NCI-H82 treated with DMSO at 0.1 percent for 48 hours (cell line): ENCODE measurements at regions not wholly inside any gene's neighbourhood (a gene's known extent, or its start where the extent isn't known, plus 50 kb on each side); places are given as distances from the start of the nearest gene placed in this dataset.
"Not testable (repeated sequence)": the region's sequence is repeated elsewhere in the genome, so short reads cannot be mapped to it uniquely, and the experiment has no call there.

Source experiments
- DNase-seq: peaks from one replicate; lab custom pipeline; 2025; ENCODE audit not compliant: unreplicated experiment; lab: John Stamatoyannopoulos, UW

GRCh38 chr9:25284365-25284764, 393.9 kb downstream of the TUSC1 start:
- no peak for DNase-seq

DNA sequence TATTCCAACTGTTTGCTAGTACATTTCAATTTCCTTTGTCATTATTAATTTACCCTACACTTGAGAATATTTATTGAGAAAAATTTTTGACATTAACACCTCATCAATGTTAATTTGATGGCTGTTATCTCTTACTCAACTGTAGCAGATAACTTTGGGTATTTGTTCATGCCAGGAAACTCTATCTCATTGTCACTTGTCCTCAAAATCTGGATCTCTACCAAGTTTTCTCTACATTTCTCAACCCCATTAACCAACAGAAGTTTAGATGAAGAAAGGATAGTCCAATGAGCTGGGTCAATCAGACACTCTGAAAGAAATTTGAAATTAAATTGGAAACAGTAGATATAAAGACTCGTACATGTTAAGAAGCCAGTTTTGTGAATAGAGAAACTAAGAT, 395.3 kb downstream of the TUSC1 start:
- DNase-seq: no peak

- DNase-seq: no peak
Measured at GRCh38 chr9:25261445-25261844, 416.8 kb downstream of the TUSC1 start.

DNA sequence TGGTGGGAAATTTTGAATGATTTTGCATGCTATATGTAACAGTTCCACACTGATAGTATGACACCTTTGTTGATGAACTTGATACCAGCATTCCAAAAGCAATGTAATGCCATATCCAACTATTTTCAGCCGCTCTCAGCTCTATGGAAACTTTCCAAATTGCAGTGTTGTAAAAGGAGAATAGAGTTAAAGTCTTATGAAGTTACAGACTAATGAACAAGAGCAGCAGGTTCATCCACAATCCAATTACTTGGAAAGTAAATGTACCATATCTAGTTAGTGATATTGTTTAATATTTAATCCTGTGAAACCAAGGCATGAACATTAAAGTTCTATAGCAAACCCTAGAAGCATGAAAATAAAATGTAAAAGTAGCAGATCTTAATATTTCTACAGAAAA, 418.2 kb downstream of the TUSC1 start:
- no peak for DNase-seq

- DNase-seq: no peak
Measured at GRCh38 chr9:25255216-25255615, 423.0 kb downstream of the TUSC1 start.

GRCh38 chr9:25254051-25254450, 424.2 kb downstream of the TUSC1 start:
- DNase-seq: no peak

DNA sequence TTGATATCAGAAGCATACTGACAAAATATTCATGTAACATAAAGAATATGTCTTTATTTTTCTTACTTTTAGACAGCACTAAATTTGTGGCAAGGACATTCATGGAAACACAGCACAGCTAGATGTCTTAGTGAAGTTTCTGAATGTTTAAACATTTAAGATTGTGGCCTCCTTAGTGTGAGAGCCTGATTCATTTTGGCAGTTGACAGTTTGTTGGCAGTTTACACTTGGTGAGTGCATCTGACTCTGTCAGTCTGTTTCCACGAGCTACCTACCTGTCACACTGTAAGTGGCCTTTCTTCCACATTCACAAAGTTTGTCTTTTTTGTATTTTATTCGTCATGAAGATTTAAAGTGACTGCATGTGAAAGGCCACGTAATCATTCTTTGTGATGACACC, 436.8 kb downstream of the TUSC1 start:
- DNase-seq: no peak

DNA sequence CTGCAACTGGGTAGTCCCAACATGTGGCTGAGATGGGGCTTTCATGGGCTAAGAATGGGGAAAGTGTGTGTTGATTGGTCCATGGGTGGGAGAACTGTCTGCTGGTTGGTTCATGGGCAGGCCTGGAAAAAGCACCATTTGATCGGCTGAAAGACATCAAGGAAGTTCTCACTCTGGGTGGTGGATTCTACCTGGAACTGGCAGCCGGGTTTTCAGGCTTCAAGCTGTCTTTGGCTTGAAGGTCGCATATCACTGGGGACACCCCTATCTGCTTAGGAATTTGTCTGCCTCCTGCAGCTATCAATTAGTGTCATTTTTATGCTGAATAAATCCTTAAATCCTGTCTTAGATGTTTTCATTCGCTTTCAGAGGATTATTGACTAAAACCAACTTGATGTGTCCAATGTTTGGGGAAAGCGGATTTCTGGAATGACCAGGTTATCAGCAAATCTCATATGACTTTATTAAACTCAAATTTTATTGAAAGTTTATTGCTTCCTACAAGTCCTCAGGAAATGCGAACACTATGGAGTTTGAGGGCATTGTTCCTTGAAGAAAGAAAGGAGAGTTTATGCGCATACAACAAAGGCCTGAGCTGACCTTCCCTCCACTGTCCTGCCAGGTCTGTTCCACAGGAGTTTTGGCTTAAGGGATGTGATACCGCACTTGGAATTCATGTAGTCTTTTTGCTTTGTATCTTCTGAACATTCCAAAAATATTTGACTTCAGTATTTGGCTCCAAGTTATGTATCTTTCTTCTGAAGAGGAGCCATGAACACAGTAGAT, 451.1 kb downstream of the TUSC1 start:
- DNase-seq: no peak

- no peak for DNase-seq
Measured at GRCh38 chr9:25225938-25226760, 452.1 kb downstream of the TUSC1 start.

DNA sequence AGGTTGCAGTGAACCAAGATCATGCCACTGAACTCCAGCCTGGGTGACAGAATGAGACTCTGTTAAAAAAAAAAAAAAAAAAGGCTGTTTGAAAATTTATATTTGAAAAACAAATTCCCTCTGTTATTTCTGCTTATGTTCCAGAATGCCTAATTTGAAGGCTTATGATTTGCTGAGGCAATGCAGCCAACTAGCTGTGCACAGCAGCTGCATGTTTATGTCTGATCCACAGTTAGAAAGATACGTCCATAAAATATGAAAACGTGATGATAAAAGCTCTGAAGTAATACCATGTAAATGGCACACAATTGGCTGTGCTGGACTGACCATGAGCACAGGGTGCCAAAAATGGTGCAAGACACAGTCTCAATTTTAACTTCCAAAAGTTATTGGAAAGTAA, 453.2 kb downstream of the TUSC1 start:
- no peak for DNase-seq

DNA sequence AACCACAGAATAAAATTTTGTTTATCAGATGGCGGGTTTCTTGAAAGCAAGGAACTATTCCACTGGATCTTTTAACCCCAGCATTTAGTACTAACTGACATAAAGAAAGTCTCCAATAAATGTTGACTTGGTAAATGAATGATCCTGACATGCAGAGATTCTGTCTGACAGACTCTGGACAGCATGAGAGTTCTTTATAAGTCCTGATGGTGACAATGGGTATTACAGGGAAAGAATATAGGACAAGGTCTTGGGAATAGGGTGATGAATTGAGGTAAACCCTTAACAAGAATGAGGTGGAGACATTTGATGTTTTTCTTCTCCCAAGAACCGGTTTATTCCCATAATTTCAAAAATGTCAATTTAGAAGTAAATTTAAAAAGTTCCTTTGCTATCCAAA, 453.9 kb downstream of the TUSC1 start:
- no peak for DNase-seq

GRCh38 chr9:25212361-25212760, 465.9 kb downstream of the TUSC1 start:
- DNase-seq: no peak

- DNase-seq: no peak
Measured at GRCh38 chr9:25207402-25208195, 470.6 kb downstream of the TUSC1 start.

DNA sequence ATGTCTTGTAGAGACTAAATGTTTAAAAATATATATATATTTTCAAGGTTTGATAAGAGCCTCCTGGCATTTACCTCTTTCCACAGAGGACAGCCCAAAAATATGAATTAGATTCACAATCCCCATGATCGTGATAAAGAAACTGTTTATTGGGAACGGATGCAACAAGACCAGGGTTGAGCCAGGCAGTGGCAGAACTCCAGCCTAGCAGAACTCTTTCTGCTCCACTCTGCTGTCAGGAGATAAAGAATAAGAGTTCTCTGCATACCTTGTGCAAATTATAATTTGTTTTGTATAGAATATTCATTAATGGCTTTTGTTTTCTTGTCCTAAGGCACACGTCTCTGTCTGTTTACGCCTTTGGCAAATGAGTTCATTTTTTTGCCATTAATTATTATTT, 472.2 kb downstream of the TUSC1 start:
- no peak for DNase-seq

DNA sequence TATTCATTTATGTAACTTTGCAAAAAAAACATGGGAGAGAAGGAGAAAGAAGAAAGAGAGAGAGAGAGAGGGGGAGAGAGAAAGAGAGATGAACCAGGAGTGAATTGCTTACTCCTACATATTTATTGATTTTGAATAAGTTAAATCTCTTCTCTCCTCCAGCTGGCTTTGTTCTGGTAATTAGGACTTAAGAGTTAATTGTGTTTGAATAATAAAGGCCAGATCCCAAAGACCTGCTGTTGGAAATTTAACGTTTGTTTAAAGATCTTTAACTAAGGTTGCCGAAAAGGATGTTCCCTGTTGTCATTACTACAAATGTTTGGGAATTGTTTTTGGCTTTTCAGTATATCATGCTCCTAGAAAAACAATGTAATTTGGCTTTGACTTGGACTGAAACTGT, 473.0 kb downstream of the TUSC1 start:
- no peak for DNase-seq

DNA sequence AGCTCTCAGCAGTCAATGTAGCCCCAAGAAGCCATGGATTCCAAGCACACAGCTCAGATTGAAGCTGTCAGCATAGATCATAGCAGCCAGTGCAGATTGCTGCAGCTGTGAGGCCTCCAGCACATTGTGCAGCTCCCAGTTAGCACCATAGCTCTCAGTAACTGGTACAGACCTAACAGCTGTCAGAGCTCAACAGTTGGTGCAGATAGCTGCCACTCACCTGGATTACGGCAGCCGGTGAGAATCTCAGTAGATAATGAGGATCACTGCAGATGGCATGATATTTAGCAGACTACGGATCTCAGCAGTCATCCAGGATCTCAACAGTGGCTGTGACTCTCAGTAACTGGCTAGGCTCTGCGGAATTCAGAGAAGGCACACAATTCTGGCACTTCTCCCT, 500.4 kb downstream of the TUSC1 start:
- no peak for DNase-seq

GRCh38 chr9:25129537-25129936, 548.7 kb downstream of the TUSC1 start:
- DNase-seq: peak; percentile 24

- DNase-seq: no peak
Measured at GRCh38 chr9:25121811-25122210, 556.4 kb downstream of the TUSC1 start.

DNA sequence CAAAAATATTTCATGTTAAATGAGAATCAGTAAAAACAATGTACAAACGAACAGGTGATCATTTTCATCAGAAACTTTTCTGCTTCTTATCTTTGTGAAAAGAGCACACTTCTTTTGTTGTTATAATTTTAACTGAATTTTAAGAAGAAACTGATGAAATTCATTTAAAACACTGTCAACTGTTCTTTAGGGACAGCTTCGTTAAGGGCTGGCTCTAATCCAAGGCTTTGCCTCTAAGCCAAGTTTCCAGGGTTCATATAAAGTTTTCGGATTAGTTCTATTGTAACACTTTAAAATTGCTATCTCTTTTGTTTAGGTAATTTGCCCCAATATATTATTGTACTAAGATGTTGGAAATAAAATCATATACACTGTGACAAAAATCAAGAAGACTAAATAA, 559.2 kb downstream of the TUSC1 start:
- no peak for DNase-seq

DNA sequence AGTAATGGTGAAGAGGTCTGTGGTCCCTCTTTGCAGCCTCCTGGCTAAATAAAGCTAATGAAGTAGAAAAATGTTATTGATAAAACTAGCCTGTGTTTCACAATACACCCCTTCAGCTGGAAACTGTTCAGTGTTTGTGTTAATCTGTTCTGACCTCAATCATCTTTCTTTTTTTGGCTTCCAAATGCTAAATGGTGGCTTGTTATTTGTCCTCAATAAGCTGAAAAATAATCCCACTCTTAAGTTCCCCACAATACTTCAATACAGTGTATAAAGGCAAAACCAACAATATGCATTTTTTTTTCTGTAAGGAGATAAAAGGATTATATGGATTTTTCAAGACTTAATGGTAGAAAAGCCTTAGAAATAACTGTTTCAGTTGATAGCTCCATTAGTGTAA, 560.5 kb downstream of the TUSC1 start:
- DNase-seq: no peak

- not testable (repeated sequence) for DNase-seq
Measured at GRCh38 chr9:25102204-25102603, 556.5 kb upstream of the IZUMO3 start.

DNA sequence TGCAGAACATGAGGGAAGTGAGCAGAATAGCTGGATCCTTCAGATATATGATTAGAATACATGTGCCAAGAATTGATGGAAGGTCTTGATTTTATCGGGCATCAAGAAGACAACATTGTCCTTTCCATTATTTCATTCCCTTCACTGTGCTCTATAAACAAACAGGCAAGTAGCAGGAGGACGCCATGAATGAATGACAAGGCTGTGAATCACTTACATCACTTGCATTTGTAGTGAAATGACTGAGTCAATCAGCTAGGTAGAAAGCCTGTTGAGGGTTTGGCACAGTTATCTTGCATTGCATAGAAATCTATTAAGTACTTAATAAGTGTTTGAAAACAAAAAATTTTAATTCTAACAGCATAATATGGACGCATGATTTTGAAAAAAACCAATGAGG, 548.8 kb upstream of the IZUMO3 start:
- DNase-seq: no peak
